OCI-LY3 (cell line): ENCODE measurements at regions not wholly inside any gene's neighbourhood (a gene's known extent, or its start where the extent isn't known, plus 50 kb on each side); places are given as distances from the start of the nearest gene placed in this dataset.

Source experiments
- H2AFZ ChIP-seq: fragments of 200-600, 300-600 bp; shearing (Covaris generic); 2 replicates; pipeline ENCODE4 v1.6.0; 2014; ENCODE audit warnings: antibody characterized with exemption, low read depth, low read length
- H3K27ac ChIP-seq: fragments of 200-600, 300-600 bp; sonication (generic); 2 replicates; pipeline ENCODE4 v1.5.1; 2014; ENCODE audit warnings: mild to moderate bottlenecking, low read length, moderate library complexity, mixed read lengths
- H3K27me3 ChIP-seq: fragments of 200-600, 300-600 bp; sonication (generic); 2 replicates; pipeline ENCODE4 v1.6.1; 2014; ENCODE audit warnings: low read depth, low read length, mixed read lengths
- H3K36me3 ChIP-seq: fragments of 200-600, 300-600 bp; sonication (generic); replicated peaks from 2 replicates; pipeline ENCODE3; 2014; ENCODE audit warnings: low read depth, low read length, mixed read lengths
- H3K4me1 ChIP-seq: fragments of 300-600, 200-600 bp; sonication (generic); 2 replicates; pipeline ENCODE4 v1.6.1; 2014; ENCODE audit warnings: low read length, mixed read lengths
- H3K4me2 ChIP-seq: fragments of 200-600, 300-600 bp; sonication (generic); 2 replicates; pipeline ENCODE4 v1.6.1; 2014; ENCODE audit warnings: low read length, mixed read lengths
- H3K4me3 ChIP-seq: fragments of 300-600, 200-600 bp; sonication (generic); 2 replicates; pipeline ENCODE4 v1.5.1; 2014; ENCODE audit warnings: antibody characterized with exemption, mild to moderate bottlenecking, low read length, moderate library complexity
- H3K79me2 ChIP-seq: fragments of 300-600, 200-600 bp; shearing (Covaris generic); 2 replicates; pipeline ENCODE4 v1.6.1; 2014; ENCODE audit warnings: mild to moderate bottlenecking, low read length, mixed read lengths
- H3K9ac ChIP-seq: fragments of 300-600, 200-600 bp; shearing (Covaris generic); 2 replicates; pipeline ENCODE4 v1.6.0; 2014; ENCODE audit warnings: mild to moderate bottlenecking, low read length, moderate library complexity
- H3K9me3 ChIP-seq: fragments of 200-600, 300-600 bp; shearing (Covaris generic); 2 replicates; pipeline ENCODE4 v1.6.1; 2014; ENCODE audit warnings: low read length, mixed read lengths; ENCODE audit not compliant: insufficient read depth
- H4K20me1 ChIP-seq: fragments of 200-600, 300-600 bp; sonication (generic); 2 replicates; pipeline ENCODE4 v1.6.1; 2016; ENCODE audit warnings: low read length, mixed read lengths; ENCODE audit not compliant: insufficient read depth
- CTCF ChIP-seq: fragments of 200-600, 300-600 bp; sonication (generic); IDR thresholded peaks from 2 replicates; pipeline ENCODE4 v1.5.1; 2014; ENCODE audit warnings: antibody characterized with exemption, low read length, low read depth
- EZH2phosphoT487 ChIP-seq: fragments of 200-600 bp; shearing (Covaris generic); IDR thresholded peaks from 2 replicates; pipeline ENCODE4 v1.6.1; 2018; ENCODE audit warnings: antibody characterized with exemption, mixed run types, low read depth

DNA sequence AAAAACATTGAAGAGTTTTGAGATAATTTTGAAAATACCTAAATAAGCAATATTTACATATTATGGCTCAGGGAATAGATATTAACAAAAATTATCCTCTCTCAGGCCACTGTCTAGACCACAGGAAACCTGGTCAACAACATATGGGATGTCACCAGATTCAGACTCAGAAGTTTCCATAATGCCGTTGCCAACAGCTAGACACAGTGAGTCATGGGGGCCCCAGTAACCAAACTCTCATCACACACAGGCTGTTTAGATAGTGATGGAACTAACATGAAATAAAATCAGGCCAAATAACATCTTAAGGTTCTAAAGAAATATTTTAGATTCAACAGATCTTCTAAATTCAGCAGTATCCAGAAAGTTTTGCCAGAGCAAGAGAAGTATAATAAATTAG, 681.7 kb upstream of the ADAMTS5 start:
- H2AFZ ChIP-seq, result no peak overlapping the region
- H3K4me1 ChIP-seq, result no peaks in the 10 kb centered on the region
- no peaks in the 10 kb centered on the region for H3K9me3 ChIP-seq
- no peak overlapping the region for H3K4me3 ChIP-seq
- no peaks in the 10 kb centered on the region for H3K79me2 ChIP-seq
- H3K27ac ChIP-seq, result no peak overlapping the region
- no peaks in the 10 kb centered on the region for H4K20me1 ChIP-seq
- TF ChIP-seq EZH2phosphoT487, result no peak
- no peak for TF ChIP-seq CTCF
- no peak overlapping the region for H3K4me2 ChIP-seq
- no peaks in the 10 kb centered on the region for H3K27me3 ChIP-seq
- no peak overlapping the region for H3K9ac ChIP-seq
- no peaks in the 10 kb centered on the region for H3K36me3 ChIP-seq

GRCh38 chr21:27647921-27648320, 681.0 kb upstream of the ADAMTS5 start:
- no peaks in the 10 kb centered on the region for H4K20me1 ChIP-seq
- no peak overlapping the region for H2AFZ ChIP-seq
- H3K9ac ChIP-seq, result no peak overlapping the region
- H3K79me2 ChIP-seq, result no peaks in the 10 kb centered on the region
- H3K36me3 ChIP-seq, result no peaks in the 10 kb centered on the region
- no peak for TF ChIP-seq EZH2phosphoT487
- TF ChIP-seq CTCF, result no peak
- no peaks in the 10 kb centered on the region for H3K4me1 ChIP-seq
- H3K27ac ChIP-seq, result no peak overlapping the region
- H3K4me2 ChIP-seq, result no peak overlapping the region
- H3K27me3 ChIP-seq, result no peaks in the 10 kb centered on the region
- H3K9me3 ChIP-seq, result no peaks in the 10 kb centered on the region
- no peak overlapping the region for H3K4me3 ChIP-seq

DNA sequence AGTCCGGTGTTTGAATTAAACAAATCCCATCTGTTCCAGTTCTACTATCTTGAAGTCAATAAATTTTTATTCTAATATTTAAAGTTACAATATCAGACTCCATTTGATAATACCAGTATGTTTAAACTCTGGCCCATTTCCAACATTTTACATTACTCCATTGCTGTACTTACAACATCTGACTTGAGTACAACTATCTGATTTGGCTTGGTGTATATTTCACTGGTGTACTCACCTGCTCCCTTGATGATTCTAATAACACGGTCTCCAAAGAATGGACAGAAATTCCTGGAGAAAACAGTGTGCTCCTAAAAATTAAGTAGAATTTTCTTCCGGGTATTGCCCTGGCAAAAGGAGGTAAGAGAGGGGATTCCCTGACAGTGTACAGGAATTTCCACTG, 680.5 kb upstream of the ADAMTS5 start:
- H3K79me2 ChIP-seq, result no peaks in the 10 kb centered on the region
- H4K20me1 ChIP-seq, result no peaks in the 10 kb centered on the region
- H3K9ac ChIP-seq, result no peak overlapping the region
- H3K4me2 ChIP-seq, result no peak overlapping the region
- H3K36me3 ChIP-seq, result no peaks in the 10 kb centered on the region
- no peak overlapping the region for H3K27ac ChIP-seq
- H2AFZ ChIP-seq, result no peak overlapping the region
- no peak overlapping the region for H3K4me3 ChIP-seq
- TF ChIP-seq EZH2phosphoT487, result no peak
- no peak for TF ChIP-seq CTCF
- no peaks in the 10 kb centered on the region for H3K9me3 ChIP-seq
- H3K27me3 ChIP-seq, result no peaks in the 10 kb centered on the region
- H3K4me1 ChIP-seq, result no peaks in the 10 kb centered on the region

GRCh38 chr21:27646691-27647090, 679.8 kb upstream of the ADAMTS5 start:
- Histone ChIP-seq H2AFZ (no peak overlapping the region), H4K20me1 (no peaks in the 10 kb centered on the region), H3K4me3 (no peak overlapping the region), H3K9me3 (no peaks in the 10 kb centered on the region), H3K4me1 (no peaks in the 10 kb centered on the region), H3K27ac (no peak overlapping the region), H3K27me3 (no peaks in the 10 kb centered on the region), H3K4me2 (no peak overlapping the region), H3K9ac (no peak overlapping the region), H3K79me2 (no peaks in the 10 kb centered on the region), H3K36me3 (no peaks in the 10 kb centered on the region)
- TF ChIP-seq CTCF (no peak), EZH2phosphoT487 (no peak)
